Bronchial epithelial cell (primary cell): ENCODE measurements at regions not wholly inside any gene's neighbourhood (a gene's known extent, or its start where the extent isn't known, plus 50 kb on each side); places are given as distances from the start of the nearest gene placed in this dataset.
A peak's percentile ranks its signal among the peaks of the same experiment; 100 is the strongest.

Experiments used
- DNase-seq: peaks from one replicate; pipeline ENCODE4 v3.0.0-alpha.2; 2010; ENCODE audit warnings: low read depth
- FAIRE-seq: peaks from 2 replicates; lab custom pipeline; 2011; peaks lifted over from hg19 to GRCh38; lab: Jason Lieb, UNC
- H3K27me3 ChIP-seq: 2 replicates; pipeline ENCODE4 v1.5.1; 2011; ENCODE audit warnings: low read length; ENCODE audit not compliant: control insufficient read depth, insufficient read depth
- H3K36me3 ChIP-seq: 2 replicates; pipeline ENCODE4 v1.5.1; 2011; ENCODE audit warnings: low read length; ENCODE audit not compliant: control insufficient read depth, insufficient read depth
- H3K4me3 ChIP-seq: 2 replicates; pipeline ENCODE4 v1.5.1; 2011; ENCODE audit warnings: mild to moderate bottlenecking, low read depth, low read length, control low read depth
- CTCF ChIP-seq: IDR thresholded peaks from 2 replicates; pipeline ENCODE4 v1.5.1; 2011; ENCODE audit warnings: mild to moderate bottlenecking, moderate library complexity, low read length, control low read depth, inconsistent platforms; ENCODE audit not compliant: insufficient read depth, severe bottlenecking

- no peak for FAIRE-seq
- H3K4me3 ChIP-seq = no peak overlapping the region
- TF ChIP-seq CTCF = no peak
Measured at GRCh38 chr2:161552015-161552414, 72.2 kb upstream of the SLC4A10 start.

GRCh38 chr2:161555826-161556225 is 68.4 kb upstream of the SLC4A10 start:
- TF ChIP-seq CTCF = no peak
- DNase-seq = peak; percentile 5
- no peak for FAIRE-seq
- Histone ChIP-seq H3K4me3 (no peak overlapping the region), H3K36me3 (no peaks in the 10 kb centered on the region), H3K27me3 (no peaks in the 10 kb centered on the region)

More at GRCh38 chr2:161552015-161552414, 72.2 kb upstream of the SLC4A10 start:
- no peak for DNase-seq
- H3K27me3 ChIP-seq = no peaks in the 10 kb centered on the region
- no peaks in the 10 kb centered on the region for H3K36me3 ChIP-seq

- no peaks in the 10 kb centered on the region for H3K27me3 ChIP-seq
- H3K36me3 ChIP-seq = no peaks in the 10 kb centered on the region
- FAIRE-seq (no peak), DNase-seq (peak; percentile 30)
- no peak overlapping the region for H3K4me3 ChIP-seq
- no peak for TF ChIP-seq CTCF
Measured at GRCh38 chr2:161556440-161556839, 67.8 kb upstream of the SLC4A10 start.

- H3K4me3 ChIP-seq = no peak overlapping the region
- no peaks in the 10 kb centered on the region for H3K36me3 ChIP-seq
- H3K27me3 ChIP-seq = no peaks in the 10 kb centered on the region
- no peak for TF ChIP-seq CTCF
- no peak for DNase-seq
- FAIRE-seq = no peak
Measured at GRCh38 chr2:161557538-161557937, 66.7 kb upstream of the SLC4A10 start.

- Histone ChIP-seq H3K27me3 (no peaks in the 10 kb centered on the region), H3K36me3 (no peaks in the 10 kb centered on the region), H3K4me3 (no peak overlapping the region)
- no peak for DNase-seq
- TF ChIP-seq CTCF = no peak
- no peak for FAIRE-seq
Measured at GRCh38 chr2:161564906-161565305, 59.3 kb upstream of the SLC4A10 start.

GRCh38 chr2:161569401-161569800 is 54.8 kb upstream of the SLC4A10 start:
- Histone ChIP-seq H3K4me3 (no peak overlapping the region), H3K27me3 (no peaks in the 10 kb centered on the region), H3K36me3 (no peaks in the 10 kb centered on the region)
- FAIRE-seq = no peak
- TF ChIP-seq CTCF = no peak
- no peak for DNase-seq
